ENCODE measurements at regions not wholly inside any gene's neighbourhood (a gene's known extent, or its start where the extent isn't known, plus 50 kb on each side); places are given as distances from the start of the nearest gene placed in this dataset.

- TF ChIP-seq CTCF (IDR thresholded peaks at IDR 0.05) (no peak), POLR2A (IDR thresholded peaks at IDR 0.05) (no peak), EP300 (IDR thresholded peaks at IDR 0.05) (no peak)
Observed at GRCh38 chr19:7415163-7415856, 66.6 kb downstream of the ARHGEF18 start.
